ENCODE measurements at regions not wholly inside any gene's neighbourhood (a gene's known extent, or its start where the extent isn't known, plus 50 kb on each side); places are given as distances from the start of the nearest gene placed in this dataset.

DNA sequence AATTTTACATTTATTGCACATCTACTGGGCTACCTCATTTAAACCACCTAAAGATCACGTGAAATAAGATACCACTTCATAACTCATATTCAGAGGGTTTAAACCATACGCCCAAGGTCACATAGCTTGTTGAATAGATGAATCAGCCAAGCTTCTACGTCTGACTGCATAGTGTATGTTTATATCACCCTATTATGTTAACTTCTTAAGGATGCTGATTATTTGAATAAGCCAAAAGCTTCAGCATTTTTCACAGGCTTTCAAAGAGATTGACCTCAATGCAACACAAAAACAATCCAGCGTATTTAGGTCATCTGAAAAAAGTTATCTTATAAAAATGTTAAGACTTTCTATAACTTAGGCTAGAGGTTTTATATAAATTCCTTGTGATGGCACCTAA, 373.8 kb downstream of the TGFB2 start:
- no peaks in the 10 kb centered on the region for H3K9me3 Mint-ChIP-seq (ENCODE audit: low read depth)
- no peak overlapping the region for H3K4me3 Mint-ChIP-seq (ENCODE audit: unreplicated experiment)
- H3K27me3 Mint-ChIP-seq (ENCODE audit: low read depth), result no peaks in the 10 kb centered on the region
- TF ChIP-seq, protein P1, sequence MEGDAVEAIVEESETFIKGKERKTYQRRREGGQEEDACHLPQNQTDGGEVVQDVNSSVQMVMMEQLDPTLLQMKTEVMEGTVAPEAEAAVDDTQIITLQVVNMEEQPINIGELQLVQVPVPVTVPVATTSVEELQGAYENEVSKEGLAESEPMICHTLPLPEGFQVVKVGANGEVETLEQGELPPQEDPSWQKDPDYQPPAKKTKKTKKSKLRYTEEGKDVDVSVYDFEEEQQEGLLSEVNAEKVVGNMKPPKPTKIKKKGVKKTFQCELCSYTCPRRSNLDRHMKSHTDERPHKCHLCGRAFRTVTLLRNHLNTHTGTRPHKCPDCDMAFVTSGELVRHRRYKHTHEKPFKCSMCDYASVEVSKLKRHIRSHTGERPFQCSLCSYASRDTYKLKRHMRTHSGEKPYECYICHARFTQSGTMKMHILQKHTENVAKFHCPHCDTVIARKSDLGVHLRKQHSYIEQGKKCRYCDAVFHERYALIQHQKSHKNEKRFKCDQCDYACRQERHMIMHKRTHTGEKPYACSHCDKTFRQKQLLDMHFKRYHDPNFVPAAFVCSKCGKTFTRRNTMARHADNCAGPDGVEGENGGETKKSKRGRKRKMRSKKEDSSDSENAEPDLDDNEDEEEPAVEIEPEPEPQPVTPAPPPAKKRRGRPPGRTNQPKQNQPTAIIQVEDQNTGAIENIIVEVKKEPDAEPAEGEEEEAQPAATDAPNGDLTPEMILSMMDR (IDR thresholded peaks at IDR 0.05), result no peak
- H3K27ac Mint-ChIP-seq (ENCODE audit: unreplicated experiment), result peak overlapping the region; percentile 27
- DNase-seq (ENCODE audit: low spot score), result no peak
- H3K36me3 Mint-ChIP-seq (ENCODE audit: low read depth), result no peaks in the 10 kb centered on the region
- peaks cover 26% of the 10 kb centered on the region for H3K4me1 Mint-ChIP-seq (ENCODE audit: low read depth)

DNA sequence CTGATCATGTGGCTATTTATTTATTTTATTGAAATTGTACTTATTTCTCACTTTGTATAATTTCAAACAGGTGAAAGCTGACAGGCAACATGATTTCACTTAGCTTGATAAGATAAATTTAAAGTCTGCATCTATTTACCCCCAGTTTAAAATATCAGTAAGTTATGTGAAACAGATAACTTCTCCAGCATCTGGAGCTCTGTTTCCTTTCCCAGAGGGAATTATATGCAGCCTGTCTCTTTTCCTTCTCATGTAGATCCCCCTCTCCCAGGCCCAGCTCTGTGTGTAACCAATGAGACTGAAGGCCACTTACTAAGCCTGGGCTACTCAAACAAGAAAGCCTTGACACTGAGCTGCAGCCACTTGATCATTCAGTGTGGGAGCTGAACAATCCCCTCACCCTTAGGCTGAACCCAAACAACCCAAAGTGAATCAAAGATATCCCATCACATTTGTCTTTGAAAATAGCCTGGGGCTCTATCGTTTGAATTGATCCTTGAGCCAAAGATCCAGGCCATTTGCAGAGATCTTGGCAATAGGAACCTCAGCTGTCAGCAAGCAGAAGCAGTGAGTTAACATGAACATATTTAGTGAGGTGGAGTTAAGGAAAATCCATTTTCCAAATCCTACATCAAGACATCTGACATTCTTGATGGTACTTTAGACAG, 383.9 kb downstream of the TGFB2 start:
- no peaks in the 10 kb centered on the region for H3K36me3 Mint-ChIP-seq (ENCODE audit: low read depth)
- H3K9me3 Mint-ChIP-seq (ENCODE audit: low read depth), result no peaks in the 10 kb centered on the region
- no peaks in the 10 kb centered on the region for H3K4me1 Mint-ChIP-seq (ENCODE audit: low read depth)
- H3K4me3 Mint-ChIP-seq (ENCODE audit: unreplicated experiment), result no peak overlapping the region
- no peak overlapping the region for H3K27ac Mint-ChIP-seq (ENCODE audit: unreplicated experiment)
- no peaks in the 10 kb centered on the region for H3K27me3 Mint-ChIP-seq (ENCODE audit: low read depth)
- TF ChIP-seq, protein P1 (IDR thresholded peaks at IDR 0.05), result no peak
- no peak for DNase-seq (ENCODE audit: low spot score)

DNA sequence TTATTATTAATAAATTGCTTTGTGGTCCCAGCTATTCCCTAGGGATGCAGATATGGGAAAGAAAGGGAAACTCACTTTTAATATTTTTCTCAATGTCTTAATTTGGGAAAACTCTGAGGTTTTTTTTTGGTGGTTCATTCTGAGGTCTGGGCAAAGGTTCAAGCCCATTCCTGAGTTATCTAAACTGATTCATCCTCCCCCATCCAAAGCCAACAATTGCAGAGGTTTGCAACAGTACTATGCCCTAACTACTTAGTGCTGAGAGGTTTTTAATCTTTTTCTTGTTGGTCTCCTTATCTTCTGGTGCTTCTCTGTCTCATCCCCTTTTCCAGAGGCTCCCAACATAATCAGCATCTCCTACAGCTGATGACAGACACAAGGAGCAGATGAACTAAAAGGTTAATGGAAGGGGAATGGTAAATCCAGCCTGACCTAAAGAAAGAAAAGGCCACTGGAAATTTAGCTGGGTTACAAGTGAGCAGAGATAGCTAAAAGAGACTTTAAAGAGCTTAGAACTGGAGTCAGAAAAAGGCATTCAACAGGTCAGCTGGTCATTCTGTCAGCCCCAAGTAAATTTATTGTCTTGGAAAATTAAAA, 390.4 kb downstream of the TGFB2 start:
- Mint-ChIP-seq H3K9me3 (ENCODE audit: low read depth) (no peaks in the 10 kb centered on the region), H3K36me3 (ENCODE audit: low read depth) (no peaks in the 10 kb centered on the region), H3K4me3 (ENCODE audit: unreplicated experiment) (no peak overlapping the region), H3K27me3 (ENCODE audit: low read depth) (no peaks in the 10 kb centered on the region), H3K4me1 (ENCODE audit: low read depth) (peaks cover 37% of the 10 kb centered on the region), H3K27ac (ENCODE audit: unreplicated experiment) (peak overlapping the region; percentile 39)
- no peak for DNase-seq (ENCODE audit: low spot score)
- TF ChIP-seq, protein P1 (IDR thresholded peaks at IDR 0.05), result no peak

DNA sequence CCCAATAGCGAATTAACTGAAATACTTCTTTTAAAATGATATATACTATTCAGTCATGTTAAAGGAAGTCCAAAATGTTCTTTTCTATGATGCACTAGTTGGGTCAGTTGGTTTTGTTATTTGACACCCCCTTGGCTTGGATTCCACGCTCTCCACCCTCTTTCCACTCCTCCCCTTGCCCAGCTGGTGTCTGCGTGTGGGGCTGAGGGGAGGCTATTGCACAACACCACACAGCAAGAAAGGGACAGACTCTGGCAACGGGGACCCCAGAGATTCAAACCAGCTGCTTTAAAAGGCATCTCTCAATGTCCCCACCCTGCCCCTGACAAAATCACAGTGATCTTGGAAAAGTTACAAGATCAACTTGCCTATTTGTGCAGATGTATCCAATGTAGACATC, 394.3 kb downstream of the TGFB2 start:
- TF ChIP-seq, protein P1 (IDR thresholded peaks at IDR 0.05), result no peak
- Mint-ChIP-seq H3K36me3 (ENCODE audit: low read depth) (no peaks in the 10 kb centered on the region), H3K27me3 (ENCODE audit: low read depth) (no peaks in the 10 kb centered on the region), H3K4me1 (ENCODE audit: low read depth) (peaks cover 44% of the 10 kb centered on the region), H3K9me3 (ENCODE audit: low read depth) (peaks cover 3% of the 10 kb centered on the region), H3K27ac (ENCODE audit: unreplicated experiment) (no peak overlapping the region), H3K4me3 (ENCODE audit: unreplicated experiment) (no peak overlapping the region)
- no peak for DNase-seq (ENCODE audit: low spot score)

DNA sequence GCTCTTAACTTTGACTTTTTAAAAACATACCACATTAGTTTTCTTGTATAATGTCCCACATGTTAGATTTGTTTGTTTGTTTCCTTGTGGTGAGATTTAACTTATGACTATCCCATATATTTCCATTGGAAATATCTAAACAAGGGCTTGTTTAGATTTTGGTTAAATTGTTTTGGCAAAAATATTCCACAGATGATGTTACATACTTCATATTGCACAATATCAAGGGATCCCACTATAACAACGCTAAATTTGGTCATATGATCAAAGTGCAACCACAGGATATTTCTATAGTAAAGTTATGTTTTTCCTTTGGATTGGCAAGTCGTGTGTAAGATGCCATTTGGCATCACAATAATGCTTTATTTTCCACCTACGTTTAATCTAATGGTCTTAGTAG, 396.7 kb downstream of the TGFB2 start:
- Mint-ChIP-seq H3K4me1 (ENCODE audit: low read depth) (peaks cover 26% of the 10 kb centered on the region), H3K9me3 (ENCODE audit: low read depth) (peaks cover 14% of the 10 kb centered on the region), H3K27me3 (ENCODE audit: low read depth) (no peaks in the 10 kb centered on the region), H3K36me3 (ENCODE audit: low read depth) (peaks cover 1% of the 10 kb centered on the region), H3K4me3 (ENCODE audit: unreplicated experiment) (no peak overlapping the region), H3K27ac (ENCODE audit: unreplicated experiment) (no peak overlapping the region)
- TF ChIP-seq, protein P1 (IDR thresholded peaks at IDR 0.05), result no peak
- DNase-seq (ENCODE audit: low spot score), result no peak

Measured in chondrocyte (in vitro differentiated cells).